Stomach (tissue), 4 donors: ENCODE measurements at regions not wholly inside any gene's neighbourhood (a gene's known extent, or its start where the extent isn't known, plus 50 kb on each side); places are given as distances from the start of the nearest gene placed in this dataset.

Experiments
- CTCF ChIP-seq, 7 experiments: fragments of 450-650 bp in 4 of 7; fragments of 200-600 bp in 3 of 7; sonication (generic) in 3 of 7; IDR thresholded peaks; one replicate each; pipeline ENCODE4 v1.5.1; 2016 to 2019; ENCODE audit warnings: antibody characterized with exemption in 7 of 7, control low read depth in 2 of 7, mild to moderate bottlenecking in 1 of 7
- EP300 ChIP-seq: sonication (generic); formaldehyde crosslinking; IDR thresholded peaks from one replicate; pipeline ENCODE4 v1.6.1; 2017; ENCODE audit warnings: antibody characterized with exemption
- POLR2A ChIP-seq, 4 donors: fragments of 450-650 bp; IDR thresholded peaks; one replicate each; pipeline ENCODE4 v1.6.1; 2016; ENCODE audit warnings: antibody characterized with exemption in 4 of 4, control low read depth in 2 of 4, mild to moderate bottlenecking in 1 of 4, moderate library complexity in 1 of 4
- POLR2AphosphoS5 ChIP-seq, 3 donors: sonication (generic); formaldehyde crosslinking; IDR thresholded peaks; one replicate each; pipeline ENCODE4 v1.6.1; 2016; ENCODE audit warnings: antibody characterized with exemption in 3 of 3

DNA sequence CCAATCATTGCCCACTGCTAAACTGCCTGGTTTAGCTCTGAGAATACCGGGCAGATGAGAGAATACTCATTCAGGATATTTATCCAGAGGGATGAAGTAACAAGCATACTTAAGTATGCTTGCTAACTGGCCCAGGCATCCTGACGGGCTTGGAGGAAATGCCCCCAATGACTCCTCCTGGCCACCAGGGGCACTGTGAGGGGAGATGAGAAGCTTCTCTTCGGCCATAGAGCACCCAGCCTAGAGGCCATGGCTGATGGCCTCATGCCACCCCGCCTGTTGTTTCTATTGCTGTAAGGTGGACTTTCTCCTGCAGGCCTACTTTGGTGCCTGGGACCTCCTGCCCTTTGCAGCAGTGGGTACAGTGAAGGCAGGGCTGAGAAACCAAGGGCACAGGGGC is 134.5 kb upstream of the FSTL4 start:
- no peak for TF ChIP-seq CTCF (IDR thresholded peaks at IDR 0.05)
- TF ChIP-seq POLR2A (IDR thresholded peaks at IDR 0.05) = no peak
- no peak for TF ChIP-seq POLR2AphosphoS5 (IDR thresholded peaks at IDR 0.05)
- no peak for TF ChIP-seq EP300
